Heart left ventricle (tissue), 13 donors: ENCODE measurements at regions not wholly inside any gene's neighbourhood (a gene's known extent, or its start where the extent isn't known, plus 50 kb on each side); places are given as distances from the start of the nearest gene placed in this dataset.

ENCODE experiments used
- CTCF ChIP-seq, 12 donors: fragments of 200-600 bp; sonication (generic) in 4 of 12; IDR thresholded peaks; one replicate each; pipeline versions ENCODE4 v1.5.0 to v1.8.0; 2018 to 2022; ENCODE audit warnings: antibody characterized with exemption in 12 of 12, mild to moderate bottlenecking in 5 of 12
- POLR2A ChIP-seq, 2 donors: fragments of 450-650 bp; IDR thresholded peaks; one replicate each; pipeline ENCODE4 v1.6.1; 2017; ENCODE audit warnings: antibody characterized with exemption in 2 of 2, mild to moderate bottlenecking in 2 of 2, moderate library complexity in 2 of 2
- donor health status: ischemic (EF 13 %, LVEDD 7.1; RV severe dilation, severe dysfunction).
- donor health status: DM: no; HTN: yes; CAD: no.
- donor health status: DM: no; HTN: no; CAD: no.
- donor health status: ischemic (EF 25% LVEDD 6.9; RV normal size, moderate dysfunction).
- donor health status: ischemic (EF 25% LVEDD 5.7; RV mildly dilated, moderate dysfunction).
- donor health status: ischemic (EF 35%, LVEDD 5.7; RV mildly dilated, moderate dysfunction).
- donor health status: nonischemic (EF 11% LVEDD 7.7; RV severe dilation, severe dysfunction).
- donor health status: DM: yes; HTN: yes; CAD: no.
- donor health status: PGD.
- donor health status: ischemic (EF 29% LVEDD 5.4; RV normal size, mild dysfunction).
- donor health status: nonischemic (EF 23%, LVEDD 6.1; RV moderate dilation, normal function).

GRCh38 chr20:52348434-52348833 lies 156.9 kb upstream of the ZFP64 start:
- TF ChIP-seq CTCF (IDR thresholded peaks at IDR 0.05) (no peak), POLR2A (IDR thresholded peaks at IDR 0.05) (no peak)
